Fibroblast of skin of left biceps (primary cell): ENCODE measurements at regions not wholly inside any gene's neighbourhood (a gene's known extent, or its start where the extent isn't known, plus 50 kb on each side); places are given as distances from the start of the nearest gene placed in this dataset.
"Not testable (repeated sequence)": the region's sequence is repeated elsewhere in the genome, so short reads cannot be mapped to it uniquely, and the experiment has no call there.

Experiments
- DNase-seq, 2 experiments: peaks; one replicate each; pipeline ENCODE4 v3.0.0-alpha.2; 2013; ENCODE audit warnings: low read depth in 2 of 2

DNA sequence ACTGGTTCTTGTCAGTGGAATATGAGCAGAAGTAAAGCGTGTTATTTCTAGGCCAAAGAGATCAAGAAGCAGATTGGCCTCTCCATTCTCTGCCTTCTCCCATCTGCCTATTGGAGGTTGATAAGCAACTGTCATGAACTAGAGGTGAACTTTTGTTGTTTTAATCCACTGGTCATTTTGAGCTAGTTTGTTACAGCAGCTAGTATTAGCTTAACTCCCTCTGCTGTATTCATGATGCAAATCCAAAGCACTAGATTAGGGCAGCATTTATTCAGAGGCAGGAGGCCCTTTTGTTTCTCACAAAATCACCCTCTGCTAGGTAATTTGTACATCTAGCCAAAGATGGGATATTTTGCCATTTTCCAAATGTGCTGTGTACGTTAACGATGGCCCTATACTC lies 97.3 kb upstream of the DPT start:
- DNase-seq: no peak

- DNase-seq: no peak
Measured at GRCh38 chr1:168827557-168827956, 98.6 kb upstream of the DPT start.

- no peak for DNase-seq
Measured at GRCh38 chr1:168829876-168830275, 100.9 kb upstream of the DPT start.

- no peak for DNase-seq
Measured at GRCh38 chr1:168830562-168830961, 101.6 kb upstream of the DPT start.

DNA sequence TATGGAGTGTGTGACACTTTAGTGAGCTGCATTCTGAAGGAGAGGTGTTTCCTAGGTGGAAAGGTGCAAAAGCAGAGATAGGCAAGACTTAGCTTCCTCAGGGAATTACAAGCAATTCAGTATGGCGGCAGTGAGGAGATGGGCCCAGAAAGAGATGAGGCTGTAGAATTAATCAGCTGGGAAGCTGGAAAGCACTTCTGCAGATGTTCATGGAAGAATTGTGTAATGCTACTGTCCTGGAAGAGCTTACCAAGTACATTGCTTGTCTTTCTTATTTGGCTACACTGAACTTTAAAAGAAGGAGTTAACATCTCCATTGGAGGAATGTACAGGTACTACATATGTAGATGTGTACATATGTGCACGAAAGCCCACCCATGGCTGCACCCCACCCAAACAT lies 103.7 kb upstream of the DPT start:
- DNase-seq: no peak

DNA sequence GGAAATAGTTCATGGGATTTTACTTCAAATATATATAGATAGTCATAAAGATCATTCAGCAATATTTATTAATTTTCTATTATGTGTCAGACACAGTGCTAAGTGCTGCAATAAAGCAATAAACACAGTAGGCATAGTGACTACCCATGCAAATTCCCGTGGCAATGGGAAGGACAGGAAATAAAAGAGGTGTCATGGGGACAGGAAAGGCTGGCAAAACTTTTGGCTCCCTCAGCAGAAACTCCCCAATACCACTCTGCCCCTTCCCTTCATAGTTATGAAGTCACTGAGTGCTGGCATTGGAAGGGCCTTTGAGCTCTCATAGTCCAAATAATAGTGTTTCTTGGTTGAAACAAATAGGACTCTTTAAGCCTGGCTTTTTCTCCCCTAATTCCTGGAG lies 104.4 kb upstream of the DPT start:
- DNase-seq: no peak

DNA sequence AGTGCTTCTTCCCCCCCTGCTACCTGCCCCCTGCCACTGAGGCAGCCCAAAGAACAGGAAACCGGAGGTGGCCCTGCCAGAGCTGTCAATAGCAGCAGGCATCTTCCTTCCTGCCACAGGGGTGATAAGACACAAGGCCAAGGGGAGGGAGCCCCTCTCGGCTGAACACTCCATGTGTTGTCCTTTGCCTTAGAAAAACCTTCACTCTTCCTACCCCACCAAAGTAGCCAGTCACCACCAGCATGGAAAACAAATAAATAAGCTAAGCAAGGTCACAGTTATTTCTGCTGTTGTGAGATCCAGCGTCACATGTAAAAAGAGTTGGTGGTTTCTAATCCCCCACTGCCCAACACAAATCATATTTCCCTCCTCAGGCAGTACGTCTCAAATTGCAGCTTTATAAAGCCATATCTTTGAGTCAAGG lies 104.8 kb upstream of the DPT start:
- DNase-seq: no peak

GRCh38 chr1:168834225-168834872 lies 105.3 kb upstream of the DPT start:
- no peak for DNase-seq

GRCh38 chr1:168835176-168835575 lies 106.2 kb upstream of the DPT start:
- DNase-seq: no peak

GRCh38 chr1:168835791-168836190 lies 106.8 kb upstream of the DPT start:
- DNase-seq: no peak

DNA sequence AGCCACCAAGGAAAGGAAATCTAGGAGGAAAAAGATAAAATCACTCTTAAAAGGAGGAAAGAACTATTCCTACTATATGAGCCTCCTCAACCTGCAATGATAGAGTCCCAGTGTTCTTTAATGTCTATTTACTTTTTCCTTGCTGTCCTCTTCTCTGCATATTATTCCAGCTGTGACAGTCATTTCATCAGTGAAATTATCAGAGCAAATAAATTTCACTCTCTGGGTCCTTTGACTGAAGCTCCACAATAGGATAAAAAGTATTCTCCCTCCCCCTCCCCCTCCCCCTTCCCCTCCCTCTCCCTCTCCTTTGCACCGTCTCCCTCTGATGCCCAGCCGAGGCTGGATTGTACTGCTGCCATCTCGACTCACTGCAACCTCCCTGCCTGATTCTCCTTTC lies 107.5 kb upstream of the DPT start:
- DNase-seq: no peak

DNA sequence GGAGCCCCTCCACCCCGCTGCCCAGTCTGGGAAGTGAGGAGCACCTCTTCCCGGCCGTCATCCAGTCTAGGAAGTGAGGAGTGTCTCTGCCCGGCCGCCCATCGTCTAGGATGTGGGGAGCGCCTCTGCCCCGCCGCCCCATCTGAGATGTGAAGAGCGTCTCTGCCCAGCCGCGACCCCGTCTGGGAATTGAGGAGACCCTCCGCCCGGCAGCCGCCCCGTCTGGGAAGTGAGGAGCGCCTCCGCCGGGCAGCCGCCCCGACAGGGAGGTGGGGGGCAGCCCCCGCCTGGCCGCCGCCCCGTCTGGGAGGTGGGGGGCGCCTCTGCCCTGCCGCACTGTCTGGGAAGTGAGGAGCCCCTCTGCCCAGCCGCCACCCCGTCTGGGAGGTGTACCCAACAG lies 108.2 kb upstream of the DPT start:
- DNase-seq: not testable (repeated sequence)

GRCh38 chr1:168842306-168842705 lies 113.3 kb upstream of the DPT start:
- DNase-seq: no peak

DNA sequence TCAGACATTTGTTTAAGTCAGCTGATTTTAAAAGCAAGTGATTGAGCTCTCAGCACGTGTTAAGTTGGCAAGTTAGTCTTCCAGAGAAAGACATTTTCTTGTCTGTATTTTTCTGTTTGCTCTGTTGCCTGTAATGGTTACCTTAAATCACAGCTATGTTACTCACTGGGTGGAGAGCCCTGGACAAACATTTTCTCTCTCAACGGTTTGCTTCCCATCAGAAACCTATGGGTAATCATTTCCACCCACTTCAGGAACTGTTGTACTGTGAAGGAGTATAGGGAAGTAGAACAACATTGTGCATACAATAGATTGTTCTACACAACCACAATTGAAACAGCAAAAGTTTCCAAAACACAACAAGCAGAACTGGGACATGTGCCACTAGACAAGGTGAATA lies 113.9 kb upstream of the DPT start:
- DNase-seq: no peak

DNA sequence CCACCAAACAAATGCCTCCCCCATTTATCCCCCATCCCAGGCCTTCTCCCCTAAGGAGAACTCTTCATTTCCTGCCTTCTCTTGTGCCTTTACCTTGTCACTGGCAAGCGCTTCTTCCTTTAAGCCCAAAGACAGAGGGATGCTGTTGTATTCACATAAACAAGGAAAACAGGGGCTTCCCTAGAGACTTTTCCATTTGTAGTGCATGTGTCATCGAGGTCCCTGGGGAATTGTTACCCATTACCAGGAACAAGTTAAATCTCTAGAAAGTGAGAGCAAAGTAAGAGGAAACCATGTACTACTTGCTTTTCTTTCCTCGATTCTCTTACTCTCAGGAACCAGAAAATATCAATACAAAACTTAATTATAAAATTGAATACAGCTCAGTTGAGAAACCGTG lies 114.4 kb upstream of the DPT start:
- DNase-seq: no peak

DNA sequence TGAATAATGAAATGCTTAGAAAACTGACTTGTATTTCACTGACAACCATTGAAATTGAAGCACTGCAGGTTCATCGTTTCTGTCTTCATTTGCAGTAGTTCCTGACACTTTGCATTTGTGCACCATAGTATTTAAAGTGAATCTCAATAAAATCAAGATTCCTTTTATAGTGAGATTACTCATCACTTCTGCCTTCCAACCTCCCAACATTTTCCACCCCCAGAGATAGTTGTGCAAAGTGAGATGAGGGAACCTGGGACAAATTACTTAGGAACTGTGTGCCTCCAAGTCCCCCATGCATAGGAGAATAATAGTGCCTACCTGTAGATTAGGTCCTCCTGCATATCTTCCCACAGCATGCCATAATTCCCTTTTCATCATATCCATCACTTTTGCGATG lies 114.9 kb upstream of the DPT start:
- DNase-seq: no peak

- no peak for DNase-seq
Measured at GRCh38 chr1:168845140-168845539, 116.1 kb upstream of the DPT start.

- no peak for DNase-seq
Measured at GRCh38 chr1:168848051-168848450, 119.0 kb upstream of the DPT start.

DNA sequence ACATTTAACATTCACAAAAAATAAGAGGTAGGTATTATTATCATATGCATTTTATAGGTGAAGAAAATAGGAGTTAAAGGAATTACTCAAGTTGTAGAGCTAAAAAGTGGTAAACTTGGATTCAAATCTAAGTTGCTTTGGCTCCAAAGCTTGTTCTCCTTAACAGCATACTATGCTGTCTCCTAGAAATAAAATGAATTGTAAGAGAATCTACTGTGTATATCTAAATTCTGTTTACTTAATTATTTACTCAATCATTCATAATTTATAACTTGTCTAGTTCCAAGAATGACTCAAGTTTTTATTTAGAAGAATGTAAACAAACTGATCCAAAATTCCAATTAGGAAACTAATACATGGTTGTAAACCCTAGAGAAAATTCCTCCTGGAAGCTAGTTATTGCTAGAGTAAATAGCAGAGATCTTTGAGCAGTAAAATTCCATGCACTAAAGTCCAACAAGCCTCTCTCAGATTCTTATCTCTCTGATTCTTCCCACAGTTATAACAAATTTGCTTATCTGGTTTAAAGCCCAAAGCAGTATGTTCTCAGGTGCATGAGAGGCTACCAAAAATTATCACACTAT lies 132.5 kb upstream of the DPT start:
- no peak for DNase-seq

GRCh38 chr1:168863772-168864171 lies 134.8 kb upstream of the DPT start:
- no peak for DNase-seq

GRCh38 chr1:168864266-168864665 lies 135.3 kb upstream of the DPT start:
- no peak for DNase-seq

DNA sequence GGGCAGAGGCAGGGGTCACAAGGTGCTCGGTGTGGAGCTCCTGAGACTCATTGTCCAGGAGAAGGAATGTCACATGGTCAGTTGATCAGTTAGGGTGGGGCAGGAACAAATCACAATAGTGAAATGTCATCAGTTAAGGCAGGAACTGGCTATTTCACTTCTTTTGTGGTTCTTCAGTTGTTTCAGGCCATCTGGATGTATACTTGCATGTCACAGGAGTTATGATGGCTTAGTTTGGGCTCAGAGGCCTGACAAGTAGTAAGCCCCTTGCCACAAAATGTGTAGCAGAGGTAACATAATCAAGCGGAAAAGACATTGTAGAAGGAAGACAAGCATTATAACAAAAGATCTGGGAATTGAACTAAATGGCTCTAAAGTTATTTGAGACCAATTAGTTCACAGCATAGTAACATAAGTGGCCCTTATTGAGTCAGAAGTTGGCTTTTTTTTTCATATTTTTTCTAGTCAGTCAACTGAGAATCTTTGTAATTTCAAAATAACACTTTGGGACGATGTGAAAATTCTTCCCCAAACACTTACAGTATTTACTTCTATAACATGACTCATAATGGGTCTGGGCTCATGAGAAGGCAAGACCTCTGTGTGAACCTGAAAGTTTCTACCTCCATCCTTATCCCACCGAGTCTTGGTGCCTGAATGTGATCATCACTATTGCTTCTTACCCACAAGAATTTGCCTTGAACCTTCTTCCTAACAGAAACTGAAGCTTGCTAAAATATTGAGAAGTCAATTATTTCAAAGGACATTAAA lies 137.0 kb upstream of the DPT start:
- no peak for DNase-seq

DNA sequence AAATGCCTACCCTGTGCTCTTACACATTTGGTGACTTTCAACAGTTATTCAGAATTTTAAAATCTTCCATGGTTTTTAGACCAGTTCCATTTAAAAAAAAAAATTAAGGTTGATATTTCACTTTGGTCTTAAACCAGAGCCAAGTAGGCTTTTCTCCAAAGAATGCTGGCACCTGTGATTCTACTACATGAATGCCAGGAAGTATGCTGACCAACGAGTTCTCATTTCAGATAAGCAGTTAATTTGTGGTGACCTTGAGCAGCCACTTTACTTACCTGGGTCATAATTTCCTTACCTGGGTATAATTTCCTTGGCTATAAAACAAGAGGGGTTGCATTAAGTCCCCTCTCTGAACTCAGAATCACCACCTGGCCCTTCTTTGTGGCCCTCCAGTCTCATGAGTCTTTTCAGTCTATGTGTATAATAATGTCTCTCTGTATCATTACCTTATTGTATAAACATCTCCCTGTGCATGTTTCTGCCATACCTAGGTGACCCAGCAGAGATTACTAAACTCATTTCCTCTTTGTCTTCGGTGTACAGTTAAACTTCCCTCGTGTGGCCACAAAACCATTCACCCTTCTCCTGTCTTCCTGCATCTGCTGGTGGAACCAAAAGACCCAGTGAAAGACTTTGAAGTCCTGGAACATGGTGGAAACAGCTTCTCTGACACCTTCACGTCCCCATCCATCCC lies 139.1 kb upstream of the DPT start:
- no peak for DNase-seq
